HepG2 (cell line): ENCODE measurements at regions not wholly inside any gene's neighbourhood (a gene's known extent, or its start where the extent isn't known, plus 50 kb on each side); places are given as distances from the start of the nearest gene placed in this dataset.

Source experiments
- ATAC-seq: fragments of 200-7000 bp; cut with Tn5 transposase; 3 replicates; pipeline ENCODE4 v1.9.1; 2020; ENCODE audit warnings: mild to moderate bottlenecking, moderate library complexity
- BruUV-seq: library from RNA; stranded (reverse); fragments of 400-500 nt; replicated peaks from 2 replicates; lab custom pipeline; 2021; lab: Mats Ljungman, UMichigan
- CTCF ChIA-PET: fragments of 300-600 bp; formaldehyde crosslinking; extraction: SDS; loops from one replicate; lab custom pipeline; 2021; ENCODE audit warnings: low total read pairs, inconsistent platforms, low intra/inter-chr PET ratio; lab: Yijun Ruan, JAX
- POLR2A ChIA-PET: fragments of 350-600 bp; sonication (Branson Sonifier 250); formaldehyde crosslinking; loops from one replicate; lab custom pipeline; 2020; ENCODE audit warnings: antibody characterized with exemption, inconsistent platforms; lab: Yijun Ruan, JAX
- DNase-seq: peaks from one replicate; pipeline ENCODE4 v3.0.0-alpha.2; 2015; ENCODE audit warnings: low spot score
- FAIRE-seq: peaks from 3 replicates; lab custom pipeline; 2011; peaks lifted over from hg19 to GRCh38; lab: Jason Lieb, UNC
- H2AFZ ChIP-seq: one replicate; pipeline ENCODE4 v1.6.1; 2011; ENCODE audit warnings: low read length, inconsistent platforms
- H3K27ac ChIP-seq: fragments of 300-600 bp; 3 replicates; pipeline ENCODE4 v1.8.0; 2011; ENCODE audit warnings: mixed run types, mild to moderate bottlenecking, mixed read lengths, low read length, inconsistent platforms; ENCODE audit not compliant: insufficient read depth; ENCODE audit errors: extremely low read length
- H3K27me3 ChIP-seq, 2 experiments: fragments of 200-600 bp in 1 of 2; 2 replicates in 1 of 2; 3 replicates in 1 of 2; pipeline versions ENCODE4 v1.6.0 to v1.8.0; 2011; ENCODE audit warnings: low read length in 2 of 2, mild to moderate bottlenecking in 2 of 2, moderate library complexity in 2 of 2, inconsistent platforms in 1 of 2; ENCODE audit not compliant: insufficient read depth in 2 of 2, control insufficient read depth in 1 of 2
- H3K36me3 ChIP-seq, 2 experiments: fragments of 200-600 bp in 1 of 2; replicated peaks in 1 of 2; 2 replicates in 1 of 2; 3 replicates in 1 of 2; pipeline versions ENCODE4 v1.5.1 to v1.8.0; 2011; ENCODE audit warnings: low read length in 2 of 2, inconsistent platforms in 1 of 2; ENCODE audit not compliant: insufficient read depth in 2 of 2, control insufficient read depth in 1 of 2
- H3K4me1 ChIP-seq: 2 replicates; pipeline ENCODE4 v1.5.1; 2012; ENCODE audit warnings: low read length, inconsistent platforms; ENCODE audit not compliant: insufficient read depth
- H3K4me2 ChIP-seq: 2 replicates; pipeline ENCODE4 v1.6.0; 2011; ENCODE audit warnings: low read depth, low read length, inconsistent platforms
- H3K4me3 ChIP-seq, 3 experiments: fragments of 200-600 bp in 1 of 3; sonication (generic), shearing (Covaris generic) in 1 of 3; replicated peaks in 1 of 3; 2 replicates each; pipeline ENCODE4 v1.5.1; 2011 to 2016; ENCODE audit warnings: low read length in 3 of 3, inconsistent platforms in 2 of 3, low read depth in 2 of 3, mild to moderate bottlenecking in 2 of 3, control low read depth in 1 of 3, mixed read lengths in 1 of 3; ENCODE audit not compliant: insufficient read depth in 1 of 3
- H3K79me2 ChIP-seq: one replicate; pipeline ENCODE4 v1.6.1; 2011; ENCODE audit warnings: low read length, inconsistent platforms; ENCODE audit not compliant: insufficient read depth
- H3K9ac ChIP-seq: 2 replicates; pipeline ENCODE4 v1.6.0; 2011; ENCODE audit warnings: mild to moderate bottlenecking, low read depth, low read length, inconsistent platforms; ENCODE audit not compliant: insufficient read depth
- H3K9me3 ChIP-seq: 2 replicates; pipeline ENCODE4 v1.5.1; 2012; ENCODE audit warnings: mild to moderate bottlenecking, low read length
- H4K20me1 ChIP-seq: 2 replicates; pipeline ENCODE4 v1.6.0; 2011; ENCODE audit warnings: inconsistent platforms, mild to moderate bottlenecking, low read length, moderate library complexity; ENCODE audit not compliant: insufficient read depth
- ATF7 ChIP-seq, 2 experiments: fragments of 450-650 bp in 1 of 2; sonication (generic) in 1 of 2; formaldehyde crosslinking in 1 of 2; IDR thresholded peaks; 2 replicates each; pipeline versions ENCODE4 v1.4.0 to v1.6.1; 2016 to 2020; ENCODE audit warnings: antibody characterized with exemption in 1 of 2, mild to moderate bottlenecking in 1 of 2, missing genetic modification reagents in 1 of 2
- IKZF1 ChIP-seq: fragments of 450-650 bp; IDR thresholded peaks from 2 replicates; pipeline ENCODE4 v1.7.1; 2016
- PITX1 ChIP-seq: sonication (generic); formaldehyde crosslinking; IDR thresholded peaks from 2 replicates; pipeline ENCODE4 v1.5.1; 2020; ENCODE audit warnings: mild to moderate bottlenecking, missing genetic modification reagents
- U2AF1 ChIP-seq: fragments of 200-400 bp; formaldehyde crosslinking; optimal IDR thresholded peaks from 2 replicates; pipeline ENCODE3; 2017; ENCODE audit warnings: mild to moderate bottlenecking, low read depth, low read length
- ZNF335 ChIP-seq: sonication (generic); formaldehyde crosslinking; IDR thresholded peaks from 2 replicates; pipeline ENCODE4 v1.4.0; 2020; ENCODE audit warnings: missing genetic modification reagents
- ZNF44 ChIP-seq: sonication (generic); formaldehyde crosslinking; IDR thresholded peaks from 2 replicates; pipeline ENCODE4 v1.5.1; 2020; ENCODE audit warnings: mild to moderate bottlenecking, missing genetic modification reagents
- in situ Hi-C: cut with HindIII; loops from 2 replicates; pipeline ENCODE4 v1.10.0; 2017; ENCODE audit warnings: low pct_unique_long_range_greater_than_20kb; ENCODE audit not compliant: extremely low pct_ligation_motif_present
- intact Hi-C: fragments of 100-400 bp; cut with micrococcal nuclease; formaldehyde crosslinking; loops from one replicate; pipeline ENCODE4 v1.10.0; 2022; ENCODE audit not compliant: unreplicated experiment
- TF ChIP-seq, protein P1 (sequence below): sonication (generic); formaldehyde crosslinking; IDR thresholded peaks from 2 replicates; pipeline ENCODE4 v1.4.0; 2020; ENCODE audit warnings: missing genetic modification reagents
- TF ChIP-seq, protein P2 (sequence below): sonication (generic); formaldehyde crosslinking; IDR thresholded peaks from 2 replicates; pipeline ENCODE4 v1.5.0; 2020; ENCODE audit warnings: mild to moderate bottlenecking, missing genetic modification reagents
- TF ChIP-seq, protein P3 (sequence below): sonication (generic); formaldehyde crosslinking; IDR thresholded peaks from 2 replicates; pipeline ENCODE4 v1.4.0; 2020; ENCODE audit warnings: mild to moderate bottlenecking, missing genetic modification reagents

DNA sequence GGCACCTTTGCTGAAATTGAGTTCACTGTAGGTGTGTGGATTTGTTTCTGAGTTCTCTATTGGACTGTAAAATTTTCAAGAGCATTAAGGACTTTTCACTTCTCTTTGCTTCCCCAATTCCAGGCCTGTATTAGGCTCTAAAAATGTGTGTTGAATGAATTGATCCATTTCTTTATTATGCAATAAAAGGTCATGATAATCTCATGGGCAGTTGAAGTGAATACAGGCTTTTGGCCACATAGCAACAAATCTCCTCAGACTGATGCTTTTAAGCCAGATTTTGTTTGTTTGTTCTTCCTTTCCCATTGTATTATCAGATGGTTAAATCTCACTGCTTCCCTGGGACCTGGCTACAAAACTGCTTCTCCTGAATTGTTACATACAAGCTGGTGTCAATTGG is 258.0 kb upstream of the FAR2 start:
- no peak for ATAC-seq
- no peak for FAIRE-seq

More for the DNA sequence above, 258.0 kb upstream of the FAR2 start:
- Histone ChIP-seq H3K27me3 (no peaks in the 10 kb centered on the region), H3K9ac (no peak overlapping the region), H3K36me3 (no peaks in the 10 kb centered on the region), H3K27ac (no peak overlapping the region), H3K9me3 (peaks cover 7% of the 10 kb centered on the region; the same call in 1 of the 2 replicates), H4K20me1 (no peaks in the 10 kb centered on the region), H3K4me3 (no peak overlapping the region), H3K4me2 (no peak overlapping the region), H2AFZ (no peak overlapping the region), H3K79me2 (no peaks in the 10 kb centered on the region), H3K4me1 (no peaks in the 10 kb centered on the region)
- intact Hi-C loops, result no loop called here
- ChIA-PET CTCF (no interaction called here), POLR2A (no interaction called here)
- DNase-seq, result no peak
- in situ Hi-C loops, result no loop called here
- TF ChIP-seq PITX1, result no peak
- TF ChIP-seq, protein P1, sequence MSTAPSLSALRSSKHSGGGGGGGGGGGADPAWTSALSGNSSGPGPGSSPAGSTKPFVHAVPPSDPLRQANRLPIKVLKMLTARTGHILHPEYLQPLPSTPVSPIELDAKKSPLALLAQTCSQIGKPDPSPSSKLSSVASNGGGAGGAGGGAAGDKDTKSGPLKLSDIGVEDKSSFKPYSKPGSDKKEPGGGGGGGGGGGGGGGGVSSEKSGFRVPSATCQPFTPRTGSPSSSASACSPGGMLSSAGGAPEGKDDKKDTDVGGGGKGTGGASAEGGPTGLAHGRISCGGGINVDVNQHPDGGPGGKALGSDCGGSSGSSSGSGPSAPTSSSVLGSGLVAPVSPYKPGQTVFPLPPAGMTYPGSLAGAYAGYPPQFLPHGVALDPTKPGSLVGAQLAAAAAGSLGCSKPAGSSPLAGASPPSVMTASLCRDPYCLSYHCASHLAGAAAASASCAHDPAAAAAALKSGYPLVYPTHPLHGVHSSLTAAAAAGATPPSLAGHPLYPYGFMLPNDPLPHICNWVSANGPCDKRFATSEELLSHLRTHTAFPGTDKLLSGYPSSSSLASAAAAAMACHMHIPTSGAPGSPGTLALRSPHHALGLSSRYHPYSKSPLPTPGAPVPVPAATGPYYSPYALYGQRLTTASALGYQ (CRISPR knock-in tag), result no peak
- no peak for TF ChIP-seq ZNF335 (CRISPR knock-in tag)
- TF ChIP-seq ZNF44 (CRISPR knock-in tag), result no peak
- TF ChIP-seq, protein P2, sequence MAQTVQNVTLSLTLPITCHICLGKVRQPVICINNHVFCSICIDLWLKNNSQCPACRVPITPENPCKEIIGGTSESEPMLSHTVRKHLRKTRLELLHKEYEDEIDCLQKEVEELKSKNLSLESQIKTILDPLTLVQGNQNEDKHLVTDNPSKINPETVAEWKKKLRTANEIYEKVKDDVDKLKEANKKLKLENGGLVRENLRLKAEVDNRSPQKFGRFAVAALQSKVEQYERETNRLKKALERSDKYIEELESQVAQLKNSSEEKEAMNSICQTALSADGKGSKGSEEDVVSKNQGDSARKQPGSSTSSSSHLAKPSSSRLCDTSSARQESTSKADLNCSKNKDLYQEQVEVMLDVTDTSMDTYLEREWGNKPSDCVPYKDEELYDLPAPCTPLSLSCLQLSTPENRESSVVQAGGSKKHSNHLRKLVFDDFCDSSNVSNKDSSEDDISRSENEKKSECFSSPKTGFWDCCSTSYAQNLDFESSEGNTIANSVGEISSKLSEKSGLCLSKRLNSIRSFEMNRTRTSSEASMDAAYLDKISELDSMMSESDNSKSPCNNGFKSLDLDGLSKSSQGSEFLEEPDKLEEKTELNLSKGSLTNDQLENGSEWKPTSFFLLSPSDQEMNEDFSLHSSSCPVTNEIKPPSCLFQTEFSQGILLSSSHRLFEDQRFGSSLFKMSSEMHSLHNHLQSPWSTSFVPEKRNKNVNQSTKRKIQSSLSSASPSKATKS (CRISPR knock-in tag), result no peak
- TF ChIP-seq ATF7 (IDR thresholded peaks at IDR 0.05), result no peak
- TF ChIP-seq ATF7 (CRISPR knock-in tag; IDR thresholded peaks at IDR 0.05), result no peak
- TF ChIP-seq U2AF1, result no peak
- TF ChIP-seq, protein P3, sequence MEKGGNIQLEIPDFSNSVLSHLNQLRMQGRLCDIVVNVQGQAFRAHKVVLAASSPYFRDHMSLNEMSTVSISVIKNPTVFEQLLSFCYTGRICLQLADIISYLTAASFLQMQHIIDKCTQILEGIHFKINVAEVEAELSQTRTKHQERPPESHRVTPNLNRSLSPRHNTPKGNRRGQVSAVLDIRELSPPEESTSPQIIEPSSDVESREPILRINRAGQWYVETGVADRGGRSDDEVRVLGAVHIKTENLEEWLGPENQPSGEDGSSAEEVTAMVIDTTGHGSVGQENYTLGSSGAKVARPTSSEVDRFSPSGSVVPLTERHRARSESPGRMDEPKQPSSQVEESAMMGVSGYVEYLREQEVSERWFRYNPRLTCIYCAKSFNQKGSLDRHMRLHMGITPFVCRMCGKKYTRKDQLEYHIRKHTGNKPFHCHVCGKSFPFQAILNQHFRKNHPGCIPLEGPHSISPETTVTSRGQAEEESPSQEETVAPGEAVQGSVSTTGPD (CRISPR knock-in tag), result no peak
- TF ChIP-seq IKZF1, result no peak
- BruUV-seq, result no TSS peak
